Activated CD8-positive, alpha-beta memory T cell treated with anti-CD3 and anti-CD28 coated beads, Interleukin-2, amount 10 ng/mL, durations not matched to agents 7 days and 5 days (primary cell): ENCODE measurements at regions not wholly inside any gene's neighbourhood (a gene's known extent, or its start where the extent isn't known, plus 50 kb on each side); places are given as distances from the start of the nearest gene placed in this dataset.
"Not testable (repeated sequence)": the region's sequence is repeated elsewhere in the genome, so short reads cannot be mapped to it uniquely, and the experiment has no call there.

Source experiments
- ATAC-seq: fragments of 150-1000 bp; cut with Tn5 transposase; one replicate; pipeline ENCODE4 v1.10.0; 2021; ENCODE audit warnings: moderate library complexity
- CTCF ChIA-PET: fragments of 350-600 bp; sonication (Branson Sonifier 250); formaldehyde crosslinking; loops from one replicate; lab custom pipeline; 2021; ENCODE audit warnings: antibody characterized with exemption; lab: Charles Lee
- DNase-seq: peaks from one replicate; pipeline ENCODE4 v3.0.0-alpha.2; 2020
- H3K27ac Mint-ChIP-seq: one replicate; pipeline ENCODE4 v1.8.0; 2021; ENCODE audit warnings: mild to moderate bottlenecking, mixed read lengths
- H3K27me3 Mint-ChIP-seq: one replicate; pipeline ENCODE4 v1.8.0; 2021; ENCODE audit warnings: mixed read lengths
- H3K36me3 Mint-ChIP-seq: one replicate; pipeline ENCODE4 v1.8.0; 2021; ENCODE audit warnings: mild to moderate bottlenecking, mixed read lengths
- H3K4me1 Mint-ChIP-seq: one replicate; pipeline ENCODE4 v1.8.0; 2021; ENCODE audit warnings: mixed read lengths
- H3K4me3 Mint-ChIP-seq: one replicate; pipeline ENCODE4 v1.8.0; 2021; ENCODE audit warnings: mild to moderate bottlenecking, moderate library complexity, mixed read lengths
- H3K9me3 Mint-ChIP-seq: one replicate; pipeline ENCODE4 v1.8.0; 2022; ENCODE audit warnings: low read depth, mixed read lengths

DNA sequence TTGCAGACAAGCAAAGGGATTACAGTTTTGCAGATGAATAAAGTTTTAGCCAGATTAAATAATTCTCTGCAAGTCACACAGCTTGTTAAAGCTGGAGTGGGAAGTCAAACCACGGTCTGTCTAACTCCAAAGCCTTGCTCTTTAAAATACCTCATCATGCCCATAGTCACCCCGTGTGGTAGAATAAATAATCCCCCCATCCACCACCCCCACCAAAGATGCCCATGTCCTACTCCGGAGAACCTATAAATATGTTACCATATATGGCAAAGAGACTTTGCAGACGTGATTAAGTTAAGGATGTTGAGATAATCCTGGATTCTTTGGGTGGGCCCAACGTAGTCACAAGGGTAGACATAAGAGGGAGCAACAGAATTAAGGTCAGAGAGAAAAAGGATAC, 118.7 kb downstream of the BEND2 start:
- ATAC-seq (no peak), DNase-seq (no peak)
- peaks cover 5% of the 10 kb centered on the region for H3K27me3 Mint-ChIP-seq
- no peak overlapping the region for H3K27ac Mint-ChIP-seq
- no peaks in the 10 kb centered on the region for H3K36me3 Mint-ChIP-seq
- no peaks in the 10 kb centered on the region for H3K4me1 Mint-ChIP-seq
- no peaks in the 10 kb centered on the region for H3K9me3 Mint-ChIP-seq
- no peak overlapping the region for H3K4me3 Mint-ChIP-seq
- CTCF ChIA-PET = no interaction called here

DNA sequence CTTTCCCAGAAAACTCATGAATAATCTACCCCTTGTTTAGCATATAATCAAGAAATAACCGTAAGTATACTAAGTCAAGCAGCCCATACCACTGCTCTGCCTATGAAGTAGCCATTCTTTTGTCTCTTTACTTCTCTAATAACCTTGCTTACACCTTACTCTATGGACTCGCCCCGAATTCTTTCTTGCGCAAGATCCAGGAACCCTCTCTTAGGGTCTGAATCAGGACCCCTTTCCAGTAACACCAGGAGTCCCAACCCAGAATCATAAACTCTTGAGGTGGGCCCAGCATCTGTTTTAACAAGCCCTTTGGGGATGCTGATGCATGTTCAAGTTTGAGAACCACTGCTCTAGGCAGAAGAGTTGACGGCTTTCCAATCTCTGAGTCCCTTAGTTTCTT, 119.6 kb downstream of the BEND2 start:
- no peak for DNase-seq
- Mint-ChIP-seq H3K4me3 (no peak overlapping the region), H3K36me3 (no peaks in the 10 kb centered on the region), H3K4me1 (no peaks in the 10 kb centered on the region), H3K9me3 (no peaks in the 10 kb centered on the region), H3K27ac (no peak overlapping the region), H3K27me3 (peaks cover 5% of the 10 kb centered on the region)
- CTCF ChIA-PET = no interaction called here
- no peak for ATAC-seq

DNA sequence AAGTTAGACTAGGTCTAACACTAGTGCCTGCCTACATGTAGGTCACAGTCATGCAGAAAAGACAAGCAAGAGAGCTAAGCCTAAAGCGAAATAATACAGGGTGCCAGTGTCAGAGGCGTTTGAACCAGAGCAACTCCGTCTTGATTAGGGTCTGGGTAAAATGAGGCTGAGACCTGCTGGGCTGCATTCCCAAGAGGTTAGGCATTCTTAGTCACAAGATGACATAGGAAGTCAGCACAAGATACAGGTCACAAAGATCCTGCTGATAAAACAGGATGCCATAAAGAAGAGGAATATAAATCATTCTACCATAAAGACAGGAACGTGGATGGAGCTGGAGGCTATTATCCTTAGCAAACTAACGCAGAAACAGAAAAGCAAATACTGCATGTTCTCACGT, 120.9 kb downstream of the BEND2 start:
- peaks cover 5% of the 10 kb centered on the region for H3K27me3 Mint-ChIP-seq
- H3K4me3 Mint-ChIP-seq = no peak overlapping the region
- ATAC-seq = no peak
- no peak overlapping the region for H3K27ac Mint-ChIP-seq
- no peak for DNase-seq
- CTCF ChIA-PET = no interaction called here
- no peaks in the 10 kb centered on the region for H3K4me1 Mint-ChIP-seq
- H3K36me3 Mint-ChIP-seq = no peaks in the 10 kb centered on the region
- H3K9me3 Mint-ChIP-seq = no peaks in the 10 kb centered on the region

DNA sequence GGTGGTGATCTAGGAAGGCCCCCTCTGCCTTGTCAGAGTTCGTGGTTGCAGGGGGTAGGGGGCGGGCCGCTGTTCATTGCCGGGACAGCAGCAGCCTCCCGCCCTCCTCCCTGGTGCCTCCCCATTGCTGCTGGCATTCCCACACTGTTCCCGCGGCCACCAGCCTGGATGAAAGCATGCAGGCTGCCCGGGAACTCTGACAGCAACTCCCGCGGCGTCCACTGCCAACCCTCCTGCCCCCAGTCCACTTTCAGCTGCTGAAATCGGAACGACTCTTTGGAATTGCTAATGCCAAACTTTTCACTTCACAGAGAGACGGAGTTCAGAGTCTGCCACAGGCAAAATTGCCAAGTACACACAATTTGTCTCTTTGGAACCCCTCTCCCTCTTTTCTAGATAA, 121.9 kb downstream of the BEND2 start:
- Mint-ChIP-seq H3K9me3 (no peaks in the 10 kb centered on the region), H3K27me3 (peaks cover 5% of the 10 kb centered on the region), H3K27ac (no peak overlapping the region), H3K4me1 (no peaks in the 10 kb centered on the region), H3K36me3 (no peaks in the 10 kb centered on the region), H3K4me3 (no peak overlapping the region)
- CTCF ChIA-PET = no interaction called here
- no peak for DNase-seq
- no peak for ATAC-seq

DNA sequence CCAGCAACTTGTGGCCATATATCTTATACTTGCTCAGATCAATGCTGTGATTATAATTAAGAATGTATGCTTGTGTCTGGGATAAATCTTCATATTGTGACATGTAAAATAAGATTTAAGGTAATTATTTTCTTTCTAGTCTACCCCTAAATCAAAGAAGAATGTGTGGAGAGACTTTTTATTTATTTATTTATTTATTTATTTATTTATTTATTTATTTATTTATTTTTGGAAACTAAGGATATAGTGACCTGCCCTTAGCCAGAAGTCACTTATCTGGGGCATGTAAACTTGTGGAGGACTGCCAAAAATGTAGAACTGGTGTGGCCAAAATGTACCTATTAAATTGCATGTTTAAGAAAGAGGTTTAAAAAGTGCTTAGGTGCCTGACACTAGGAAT, 144.3 kb downstream of the BEND2 start:
- H3K27ac Mint-ChIP-seq = no peak overlapping the region
- H3K27me3 Mint-ChIP-seq = no peaks in the 10 kb centered on the region
- no peaks in the 10 kb centered on the region for H3K9me3 Mint-ChIP-seq
- CTCF ChIA-PET = no interaction called here
- ATAC-seq (no peak), DNase-seq (no peak)
- H3K4me1 Mint-ChIP-seq = no peaks in the 10 kb centered on the region
- H3K4me3 Mint-ChIP-seq = no peak overlapping the region
- no peaks in the 10 kb centered on the region for H3K36me3 Mint-ChIP-seq

DNA sequence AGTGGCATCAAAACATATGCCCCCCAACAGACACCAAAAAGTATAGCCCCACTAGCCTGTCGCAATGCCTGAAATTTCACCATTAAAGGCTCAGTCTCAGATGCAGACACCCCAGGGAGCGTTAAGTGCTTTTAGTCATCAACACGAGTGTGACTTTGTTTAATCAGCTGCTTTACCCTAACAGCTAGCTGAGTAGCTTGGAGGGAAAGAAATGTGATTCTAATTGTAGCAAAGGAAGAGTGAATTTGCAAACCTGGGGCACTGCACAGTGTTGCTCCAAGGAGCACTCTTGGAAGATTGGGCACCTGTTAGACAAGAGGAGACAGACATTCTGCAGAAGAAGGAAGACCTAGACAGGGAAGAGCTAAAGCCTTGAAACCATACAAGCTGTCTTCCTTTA, 145.1 kb downstream of the BEND2 start:
- ATAC-seq (no peak), DNase-seq (no peak)
- Mint-ChIP-seq H3K4me1 (no peaks in the 10 kb centered on the region), H3K36me3 (no peaks in the 10 kb centered on the region), H3K27ac (no peak overlapping the region), H3K9me3 (no peaks in the 10 kb centered on the region), H3K4me3 (no peak overlapping the region), H3K27me3 (no peaks in the 10 kb centered on the region)
- CTCF ChIA-PET = no interaction called here

DNA sequence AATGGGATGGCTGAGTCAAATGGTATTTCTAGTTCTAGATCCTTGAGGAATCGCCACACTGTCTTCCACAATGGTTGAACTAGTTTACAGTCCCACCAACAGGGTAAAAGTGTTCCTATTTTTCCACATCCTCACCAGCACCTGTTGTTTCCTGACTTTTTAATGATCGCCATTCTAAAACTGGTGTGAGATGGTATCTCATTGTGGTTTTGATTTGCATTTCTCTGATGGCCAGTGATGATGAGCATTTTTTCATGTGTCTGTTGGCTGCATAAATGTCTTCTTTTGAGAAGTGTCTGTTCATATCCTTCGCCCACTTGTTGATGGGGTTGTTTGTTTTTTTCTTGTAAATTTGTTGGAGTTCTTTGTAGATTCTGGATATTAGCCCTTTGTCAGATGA, 152.6 kb downstream of the BEND2 start:
- H3K27me3 Mint-ChIP-seq, CTCF ChIA-PET, H3K4me3 Mint-ChIP-seq, H3K36me3 Mint-ChIP-seq, H3K4me1 Mint-ChIP-seq, H3K9me3 Mint-ChIP-seq, H3K27ac Mint-ChIP-seq, DNase-seq, ATAC-seq: not testable (repeated sequence)

DNA sequence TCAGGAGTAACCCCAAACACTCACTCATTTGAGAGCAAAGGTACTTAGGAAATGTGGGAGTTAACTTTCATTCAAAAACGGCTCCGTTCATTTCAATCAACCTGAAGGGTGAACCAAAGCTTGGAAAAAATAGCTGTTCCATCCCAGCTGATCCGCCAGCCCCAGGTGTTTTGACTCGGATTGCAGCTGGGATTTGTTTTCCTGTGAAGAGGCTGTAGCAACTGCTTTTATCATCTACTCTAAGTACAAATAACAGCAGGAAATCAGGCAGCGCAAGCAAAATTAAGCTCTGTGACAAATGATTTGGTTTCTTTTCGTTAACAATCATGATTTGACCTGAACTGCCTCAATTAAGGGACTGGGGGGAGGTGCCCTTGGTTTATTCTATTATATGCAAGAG, 154.7 kb downstream of the BEND2 start:
- ATAC-seq = no peak
- H3K9me3 Mint-ChIP-seq = no peaks in the 10 kb centered on the region
- CTCF ChIA-PET = no interaction called here

DNA sequence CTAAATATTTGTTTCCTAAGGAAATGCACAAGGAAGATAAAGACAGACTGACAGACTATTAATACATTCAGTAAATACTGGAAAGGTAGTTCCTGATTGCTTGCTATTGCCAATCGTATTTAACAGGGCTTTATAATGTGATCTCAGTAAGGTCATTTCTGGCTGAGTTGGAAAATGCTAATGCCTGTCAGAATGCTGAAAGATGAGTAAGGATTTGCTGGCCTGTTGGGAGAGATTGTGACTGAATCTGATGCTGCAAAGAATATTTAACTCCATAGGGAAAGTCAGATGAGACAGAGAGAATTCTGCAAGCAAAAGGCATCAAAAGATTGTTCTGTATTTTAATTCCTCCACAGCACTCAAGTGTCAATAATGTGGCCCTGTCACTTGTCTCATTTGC, 169.0 kb downstream of the BEND2 start:
- no peak for ATAC-seq
- Mint-ChIP-seq H3K4me1 (no peaks in the 10 kb centered on the region), H3K9me3 (peaks cover 2% of the 10 kb centered on the region), H3K27me3 (no peaks in the 10 kb centered on the region), H3K36me3 (no peaks in the 10 kb centered on the region), H3K27ac (no peak overlapping the region), H3K4me3 (no peak overlapping the region)
- no peak for DNase-seq
- CTCF ChIA-PET = no interaction called here

More for the DNA sequence above, 154.7 kb downstream of the BEND2 start:
- no peaks in the 10 kb centered on the region for H3K27me3 Mint-ChIP-seq
- H3K4me1 Mint-ChIP-seq = no peaks in the 10 kb centered on the region
- H3K27ac Mint-ChIP-seq = no peak overlapping the region
- no peaks in the 10 kb centered on the region for H3K36me3 Mint-ChIP-seq
- no peak for DNase-seq
- no peak overlapping the region for H3K4me3 Mint-ChIP-seq

DNA sequence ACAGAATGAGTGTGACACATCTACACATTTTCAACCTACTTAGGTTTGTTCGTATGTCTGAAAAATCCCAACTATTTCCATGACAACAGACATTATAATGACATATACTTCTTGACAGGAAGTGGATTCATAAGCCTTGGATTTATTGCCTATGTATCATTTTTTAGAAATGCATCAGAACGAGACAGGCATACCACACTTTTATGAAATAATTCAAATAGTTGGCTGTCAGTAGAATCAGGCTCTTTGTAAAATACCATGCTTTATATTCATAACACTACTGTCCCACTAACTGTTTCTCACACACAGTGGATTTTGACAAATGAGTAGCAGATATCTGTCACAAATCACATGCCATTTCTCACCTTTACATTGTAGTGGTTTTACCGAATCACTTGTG, 173.2 kb downstream of the BEND2 start:
- H3K36me3 Mint-ChIP-seq = no peaks in the 10 kb centered on the region
- H3K4me3 Mint-ChIP-seq = no peak overlapping the region
- H3K9me3 Mint-ChIP-seq = peaks cover 2% of the 10 kb centered on the region
- no peaks in the 10 kb centered on the region for H3K4me1 Mint-ChIP-seq
- H3K27ac Mint-ChIP-seq = no peak overlapping the region
- no peaks in the 10 kb centered on the region for H3K27me3 Mint-ChIP-seq
- DNase-seq = no peak
- no peak for ATAC-seq
- CTCF ChIA-PET = no interaction called here

DNA sequence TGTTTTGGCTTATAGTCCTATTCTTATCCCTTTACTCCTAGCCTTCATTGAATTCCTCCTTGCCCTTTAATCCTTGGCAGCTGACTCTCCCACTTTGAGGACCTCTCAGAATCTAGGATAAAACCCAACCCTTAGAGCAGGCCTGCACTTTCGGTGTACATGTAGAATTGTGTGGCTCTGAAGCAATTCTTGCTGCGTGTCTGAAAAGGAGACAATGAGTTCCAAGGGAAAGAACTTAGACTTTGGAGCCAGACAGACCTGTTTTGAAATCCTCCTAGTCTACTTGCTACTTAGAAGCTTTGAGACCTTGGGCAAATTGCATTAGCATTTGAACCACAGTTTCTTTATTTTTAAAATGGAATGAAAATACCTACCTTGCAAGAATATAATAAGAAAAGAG, 175.2 kb downstream of the BEND2 start:
- Mint-ChIP-seq H3K27me3 (no peaks in the 10 kb centered on the region), H3K9me3 (peaks cover 2% of the 10 kb centered on the region), H3K4me3 (no peak overlapping the region), H3K36me3 (no peaks in the 10 kb centered on the region), H3K27ac (no peak overlapping the region), H3K4me1 (no peaks in the 10 kb centered on the region)
- CTCF ChIA-PET = no interaction called here
- DNase-seq (no peak), ATAC-seq (no peak)

DNA sequence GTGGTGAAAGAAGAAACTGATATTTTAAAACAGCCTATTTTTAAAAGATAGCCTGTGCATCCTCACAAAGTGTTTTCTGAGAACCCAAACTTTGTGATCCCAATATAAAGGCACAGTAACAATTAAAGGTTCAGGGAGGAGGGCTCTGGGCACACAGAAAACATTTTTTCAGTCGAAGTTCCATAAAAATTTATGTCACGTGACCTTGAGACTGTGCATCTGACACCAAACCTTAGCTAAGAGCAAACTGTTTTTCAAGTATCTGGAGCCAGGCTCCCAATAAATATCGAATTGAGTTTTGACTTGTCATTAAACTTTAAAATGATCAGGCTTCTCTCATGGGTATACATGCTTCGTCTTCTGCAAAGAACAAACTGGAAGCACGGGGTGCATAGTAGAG, 177.9 kb downstream of the BEND2 start:
- H3K9me3 Mint-ChIP-seq = no peaks in the 10 kb centered on the region
- no peaks in the 10 kb centered on the region for H3K4me1 Mint-ChIP-seq
- DNase-seq = no peak
- no peak overlapping the region for H3K4me3 Mint-ChIP-seq
- CTCF ChIA-PET = no interaction called here
- ATAC-seq = no peak
- H3K36me3 Mint-ChIP-seq = no peaks in the 10 kb centered on the region
- no peak overlapping the region for H3K27ac Mint-ChIP-seq
- no peaks in the 10 kb centered on the region for H3K27me3 Mint-ChIP-seq

DNA sequence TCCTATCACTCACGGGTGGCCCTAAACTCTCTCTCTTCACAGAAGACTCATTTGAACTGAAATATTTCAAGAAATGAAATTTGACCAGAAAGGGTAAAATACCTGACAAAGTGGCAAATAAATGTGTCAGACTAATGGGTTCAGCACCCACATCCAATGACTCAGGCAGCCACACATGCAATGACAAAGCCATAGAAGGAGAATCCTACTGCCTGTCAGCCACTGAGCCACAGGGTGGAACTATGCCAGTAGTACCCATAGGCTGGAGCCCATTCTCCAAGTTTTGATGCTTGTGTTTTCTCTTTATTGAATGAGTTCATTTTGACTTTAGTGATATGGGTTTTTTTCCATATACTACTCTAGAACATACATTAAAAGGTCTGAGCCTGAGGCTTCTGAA, 179.0 kb downstream of the BEND2 start:
- CTCF ChIA-PET = no interaction called here
- Mint-ChIP-seq H3K9me3 (no peaks in the 10 kb centered on the region), H3K4me1 (no peaks in the 10 kb centered on the region), H3K27ac (no peak overlapping the region), H3K27me3 (no peaks in the 10 kb centered on the region), H3K36me3 (no peaks in the 10 kb centered on the region), H3K4me3 (no peak overlapping the region)
- ATAC-seq = no peak
- DNase-seq = no peak

DNA sequence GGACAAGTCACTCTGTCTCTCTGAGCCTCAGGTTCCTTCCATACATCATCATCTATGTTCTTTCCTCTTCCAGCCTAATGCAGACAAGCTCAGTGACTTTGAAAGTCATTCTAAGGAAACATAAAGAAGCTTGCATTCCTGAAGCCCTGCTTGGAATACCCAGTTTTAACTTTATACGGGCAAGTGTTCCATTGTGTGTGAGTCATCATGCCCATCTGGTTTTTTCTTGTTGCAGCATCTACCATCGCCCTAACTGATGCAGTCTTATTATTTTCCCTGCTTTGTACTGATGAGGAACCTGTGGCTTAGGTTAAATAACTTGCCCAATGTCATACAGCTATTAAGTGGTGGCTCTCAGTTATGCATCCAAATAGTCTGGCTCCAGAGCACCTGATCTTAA, 177.9 kb upstream of the RAI2 start:
- H3K4me3 Mint-ChIP-seq = no peak overlapping the region
- no peak for ATAC-seq
- no peak overlapping the region for H3K27ac Mint-ChIP-seq
- DNase-seq = no peak
- H3K9me3 Mint-ChIP-seq = no peaks in the 10 kb centered on the region
- no peaks in the 10 kb centered on the region for H3K36me3 Mint-ChIP-seq
- CTCF ChIA-PET = no interaction called here
- no peaks in the 10 kb centered on the region for H3K27me3 Mint-ChIP-seq
- no peaks in the 10 kb centered on the region for H3K4me1 Mint-ChIP-seq

DNA sequence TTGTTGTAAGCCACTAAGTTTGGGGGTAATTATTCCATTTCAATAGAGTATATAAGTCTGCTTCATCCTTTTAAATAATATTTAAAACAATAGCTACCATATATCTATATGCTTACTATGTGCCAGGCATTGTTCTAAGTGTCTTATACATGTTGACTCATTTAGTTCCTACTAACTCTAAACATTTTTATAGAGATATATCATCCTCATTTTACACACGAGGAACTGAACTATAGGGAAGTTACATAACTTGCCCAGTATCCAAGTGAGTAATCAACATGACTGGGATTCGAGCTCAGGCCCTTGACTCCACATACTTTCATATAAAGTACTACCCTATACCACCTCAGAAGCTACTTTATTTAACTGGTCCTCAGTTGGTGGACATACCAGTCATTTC, 175.3 kb upstream of the RAI2 start:
- Mint-ChIP-seq H3K27me3 (peaks cover 2% of the 10 kb centered on the region), H3K27ac (no peak overlapping the region), H3K9me3 (no peaks in the 10 kb centered on the region), H3K4me1 (no peaks in the 10 kb centered on the region), H3K4me3 (no peak overlapping the region), H3K36me3 (no peaks in the 10 kb centered on the region)
- no peak for ATAC-seq
- DNase-seq = no peak
- CTCF ChIA-PET = no interaction called here
